GM12872 (cell line): ENCODE measurements at regions not wholly inside any gene's neighbourhood (a gene's known extent, or its start where the extent isn't known, plus 50 kb on each side); places are given as distances from the start of the nearest gene placed in this dataset.

Source experiments
- CTCF ChIP-seq: IDR thresholded peaks from 3 replicates; pipeline ENCODE4 v1.5.1; 2011; ENCODE audit warnings: low read depth, mild to moderate bottlenecking, low read length, moderate library complexity; ENCODE audit not compliant: insufficient read depth

- no peak for TF ChIP-seq CTCF
These were observed 216.8 kb downstream of the NXNL2 start for GRCh38 chr9:88751781-88752180.

- TF ChIP-seq CTCF = no peak
These were observed 218.9 kb downstream of the NXNL2 start for GRCh38 chr9:88753691-88754367.

GRCh38 chr9:88754452-88754851 lies 219.5 kb downstream of the NXNL2 start:
- TF ChIP-seq CTCF = no peak

- TF ChIP-seq CTCF = no peak
These were observed 219.9 kb downstream of the NXNL2 start for GRCh38 chr9:88754886-88755285.

- no peak for TF ChIP-seq CTCF
These were observed 222.5 kb downstream of the NXNL2 start for GRCh38 chr9:88757406-88758010.

GRCh38 chr9:88759364-88759763 lies 224.4 kb downstream of the NXNL2 start:
- TF ChIP-seq CTCF = no peak

- no peak for TF ChIP-seq CTCF
These were observed 224.3 kb upstream of the S1PR3 start for GRCh38 chr9:88766778-88767503.
